DLD1 (cell line): ENCODE measurements at regions not wholly inside any gene's neighbourhood (a gene's known extent, or its start where the extent isn't known, plus 50 kb on each side); places are given as distances from the start of the nearest gene placed in this dataset.

ENCODE experiments used
- in situ Hi-C: cut with HindIII; loops from 2 replicates; pipeline ENCODE4 v1.10.0; 2017; ENCODE audit warnings: low sequenced_read_pairs

GRCh38 chr21:16169102-16169511 is 439.3 kb downstream of the USP25 start:
- in situ Hi-C loops, result no loop called here

GRCh38 chr21:16169779-16170178 is 440.0 kb downstream of the USP25 start:
- in situ Hi-C loops, result no loop called here

GRCh38 chr21:16176570-16176969 is 446.8 kb downstream of the USP25 start:
- in situ Hi-C loops, result no loop called here

- in situ Hi-C loops, result no loop called here
Observed at GRCh38 chr21:16177532-16177931, 447.8 kb downstream of the USP25 start.

- in situ Hi-C loops, result no loop called here
Observed at GRCh38 chr21:16179773-16180172, 450.0 kb downstream of the USP25 start.

GRCh38 chr21:16180614-16181013 is 450.8 kb downstream of the USP25 start:
- in situ Hi-C loops, result no loop called here

GRCh38 chr21:16181018-16181417 is 451.2 kb downstream of the USP25 start:
- in situ Hi-C loops, result no loop called here

- in situ Hi-C loops, result no loop called here
Observed at GRCh38 chr21:16185766-16186165, 456.0 kb downstream of the USP25 start.

GRCh38 chr21:16186742-16187141 is 457.0 kb downstream of the USP25 start:
- in situ Hi-C loops, result no loop called here

GRCh38 chr21:16187603-16188301 is 458.0 kb downstream of the USP25 start:
- in situ Hi-C loops, result no loop called here

GRCh38 chr21:16192902-16193301 is 463.1 kb downstream of the USP25 start:
- in situ Hi-C loops, result no loop called here

GRCh38 chr21:16193496-16194094 is 463.8 kb downstream of the USP25 start:
- in situ Hi-C loops, result no loop called here

- in situ Hi-C loops, result no loop called here
Observed at GRCh38 chr21:16194095-16194787, 464.5 kb downstream of the USP25 start.

- in situ Hi-C loops, result no loop called here
Observed at GRCh38 chr21:16194788-16195537, 465.2 kb downstream of the USP25 start.

- in situ Hi-C loops, result no loop called here
Observed at GRCh38 chr21:16195538-16195910, 465.7 kb downstream of the USP25 start.

- in situ Hi-C loops, result no loop called here
Observed at GRCh38 chr21:16196001-16196400, 466.2 kb downstream of the USP25 start.

GRCh38 chr21:16198546-16198945 is 468.8 kb downstream of the USP25 start:
- in situ Hi-C loops, result no loop called here

- in situ Hi-C loops, result no loop called here
Observed at GRCh38 chr21:16199539-16199938, 469.8 kb downstream of the USP25 start.

GRCh38 chr21:16201718-16202117 is 471.9 kb downstream of the USP25 start:
- in situ Hi-C loops, result no loop called here

- in situ Hi-C loops, result no loop called here
Observed at GRCh38 chr21:16205527-16205926, 475.7 kb downstream of the USP25 start.
